Nephron (organoid): ENCODE measurements at regions not wholly inside any gene's neighbourhood (a gene's known extent, or its start where the extent isn't known, plus 50 kb on each side); places are given as distances from the start of the nearest gene placed in this dataset.
"Not testable (repeated sequence)": the region's sequence is repeated elsewhere in the genome, so short reads cannot be mapped to it uniquely, and the experiment has no call there.

Source experiments
- H3K27ac Mint-ChIP-seq, 3 experiments: 2 replicates each; pipeline ENCODE4 v1.8.0; 2020; ENCODE audit warnings: mixed read lengths in 3 of 3, mild to moderate bottlenecking in 2 of 3, moderate library complexity in 1 of 3
- H3K27me3 Mint-ChIP-seq: 2 replicates; pipeline ENCODE4 v1.8.0; 2021; ENCODE audit warnings: low read depth, mild to moderate bottlenecking, moderate library complexity, mixed read lengths
- H3K36me3 Mint-ChIP-seq: 2 replicates; pipeline ENCODE4 v1.8.0; 2020; ENCODE audit warnings: low read depth, mixed read lengths
- H3K4me1 Mint-ChIP-seq: 2 replicates; pipeline ENCODE4 v1.8.0; 2020; ENCODE audit warnings: mixed read lengths
- H3K4me3 Mint-ChIP-seq, 3 experiments: 2 replicates each; pipeline ENCODE4 v1.8.0; 2020; ENCODE audit warnings: mild to moderate bottlenecking in 3 of 3, mixed read lengths in 3 of 3, moderate library complexity in 2 of 3
- H3K9me3 Mint-ChIP-seq: 2 replicates; pipeline ENCODE4 v1.8.0; 2020; ENCODE audit warnings: mixed read lengths
- CTCF ChIP-seq, 3 experiments: fragments of 200-600 bp; sonication (generic); IDR thresholded peaks; one replicate each; pipeline ENCODE4 v1.5.0; 2021; ENCODE audit warnings: antibody characterized with exemption in 3 of 3; ENCODE audit not compliant: unreplicated experiment in 3 of 3

GRCh38 chr5:40431734-40432133, 248.0 kb upstream of the PTGER4 start:
- Mint-ChIP-seq H3K27me3 (peaks cover 3% of the 10 kb centered on the region), H3K4me1 (no peaks in the 10 kb centered on the region), H3K9me3 (peaks cover 2% of the 10 kb centered on the region), H3K36me3 (no peaks in the 10 kb centered on the region), H3K4me3 (no peak overlapping the region), H3K27ac (no peak overlapping the region)
- TF ChIP-seq CTCF (IDR thresholded peaks at IDR 0.05; ENCODE audit: unreplicated experiment in 3 of 3), result no peak

DNA sequence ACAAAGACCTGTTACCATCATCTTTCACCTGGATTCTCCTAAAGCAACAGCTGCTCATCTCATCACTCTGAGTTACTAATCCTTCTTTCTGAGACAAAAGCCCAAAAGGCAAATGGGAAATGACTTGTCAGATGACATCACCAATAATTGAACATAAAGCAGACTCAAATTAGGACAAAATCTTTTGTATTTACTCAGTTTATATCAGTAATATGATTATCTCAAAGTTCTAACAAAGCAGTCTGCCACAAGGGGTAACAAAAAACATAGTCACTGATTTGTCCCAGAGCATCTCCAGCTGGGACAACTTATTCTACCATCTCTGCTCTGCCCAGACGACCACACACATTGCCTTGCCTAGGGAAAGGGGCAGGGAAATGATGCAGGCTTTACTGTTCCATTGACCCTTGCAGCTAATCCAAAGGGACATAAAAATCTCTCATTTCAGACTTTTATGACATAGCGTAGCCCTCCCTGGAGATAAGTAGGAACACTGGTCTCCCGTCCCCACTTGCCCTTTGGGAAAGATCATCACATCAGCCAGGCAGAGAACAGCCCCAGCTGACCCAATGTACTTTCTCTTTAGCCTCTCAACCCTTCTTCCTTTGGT, 249.5 kb upstream of the PTGER4 start:
- Mint-ChIP-seq H3K27ac (no peak overlapping the region), H3K4me1 (no peaks in the 10 kb centered on the region), H3K4me3 (no peak overlapping the region), H3K36me3 (no peaks in the 10 kb centered on the region), H3K9me3 (peaks cover 2% of the 10 kb centered on the region), H3K27me3 (peaks cover 3% of the 10 kb centered on the region)
- no peak for TF ChIP-seq CTCF (IDR thresholded peaks at IDR 0.05; ENCODE audit: unreplicated experiment in 3 of 3)

- peaks cover 6% of the 10 kb centered on the region for H3K9me3 Mint-ChIP-seq
- peaks cover 3% of the 10 kb centered on the region for H3K27me3 Mint-ChIP-seq
- no peak overlapping the region for H3K27ac Mint-ChIP-seq
- no peak overlapping the region for H3K4me3 Mint-ChIP-seq
- H3K36me3 Mint-ChIP-seq, result no peaks in the 10 kb centered on the region
- TF ChIP-seq CTCF (IDR thresholded peaks at IDR 0.05; ENCODE audit: unreplicated experiment in 3 of 3), result no peak
- H3K4me1 Mint-ChIP-seq, result no peaks in the 10 kb centered on the region
Measured at GRCh38 chr5:40429258-40430100, 250.2 kb upstream of the PTGER4 start.

- no peak overlapping the region for H3K27ac Mint-ChIP-seq
- H3K4me1 Mint-ChIP-seq, result no peaks in the 10 kb centered on the region
- H3K9me3 Mint-ChIP-seq, result peaks cover 9% of the 10 kb centered on the region
Measured at GRCh38 chr5:40428815-40429214, 250.9 kb upstream of the PTGER4 start.

GRCh38 chr5:40428126-40428525, 251.6 kb upstream of the PTGER4 start:
- Mint-ChIP-seq H3K36me3 (no peaks in the 10 kb centered on the region), H3K27me3 (peaks cover 3% of the 10 kb centered on the region), H3K27ac (no peak overlapping the region), H3K9me3 (peaks cover 16% of the 10 kb centered on the region), H3K4me3 (no peak overlapping the region), H3K4me1 (no peaks in the 10 kb centered on the region)
- no peak for TF ChIP-seq CTCF (IDR thresholded peaks at IDR 0.05; ENCODE audit: unreplicated experiment in 3 of 3)

More at GRCh38 chr5:40428815-40429214, 250.9 kb upstream of the PTGER4 start:
- Mint-ChIP-seq H3K4me3 (no peak overlapping the region), H3K27me3 (peaks cover 3% of the 10 kb centered on the region), H3K36me3 (no peaks in the 10 kb centered on the region)
- TF ChIP-seq CTCF (IDR thresholded peaks at IDR 0.05; ENCODE audit: unreplicated experiment in 3 of 3), result no peak

- H3K36me3 Mint-ChIP-seq, H3K27me3 Mint-ChIP-seq, H3K4me1 Mint-ChIP-seq, H3K4me3 Mint-ChIP-seq, H3K27ac Mint-ChIP-seq: not testable (repeated sequence)
- H3K9me3 Mint-ChIP-seq, result peaks cover 32% of the 10 kb centered on the region
Measured at GRCh38 chr5:40417046-40417810, 262.5 kb upstream of the PTGER4 start.
